Ascending aorta (tissue), 2 donors: ENCODE measurements at regions not wholly inside any gene's neighbourhood (a gene's known extent, or its start where the extent isn't known, plus 50 kb on each side); places are given as distances from the start of the nearest gene placed in this dataset.

Experiments
- DNase-seq, 2 donors: peaks; one replicate each; pipeline ENCODE4 v3.0.0-alpha.2; 2019; ENCODE audit warnings: low spot score in 2 of 2
- H3K27ac ChIP-seq, 2 donors: fragments of 200-600 bp; sonication (generic); one replicate each; pipeline ENCODE4 v1.5.1; 2016 to 2017; ENCODE audit warnings: mild to moderate bottlenecking in 1 of 2
- H3K27me3 ChIP-seq: fragments of 200-600 bp; sonication (generic); one replicate; pipeline ENCODE4 v1.5.1; 2017
- H3K36me3 ChIP-seq, 2 donors: fragments of 200-600 bp; sonication (generic); one replicate each; pipeline ENCODE4 v1.5.1; 2016
- H3K4me1 ChIP-seq, 2 donors: fragments of 200-600 bp; sonication (generic); one replicate each; pipeline ENCODE4 v1.5.1; 2016 to 2017; ENCODE audit warnings: mild to moderate bottlenecking in 1 of 2
- H3K4me3 ChIP-seq, 2 donors: fragments of 200-600 bp; sonication (generic); one replicate each; pipeline ENCODE4 v1.5.1; 2016 to 2017; ENCODE audit warnings: mild to moderate bottlenecking in 1 of 2
- H3K9me3 ChIP-seq, 2 donors: fragments of 200-600 bp; sonication (generic); one replicate each; pipeline ENCODE4 v1.5.1; 2016
- CTCF ChIP-seq, 3 experiments: fragments of 200-600 bp in 2 of 3; fragments of 450-650 bp in 1 of 3; sonication (generic) in 2 of 3; IDR thresholded peaks; one replicate each; pipeline ENCODE4 v1.5.1; 2016 to 2019; ENCODE audit warnings: antibody characterized with exemption in 3 of 3, mild to moderate bottlenecking in 1 of 3, moderate library complexity in 1 of 3
- intact Hi-C: fragments of 100-400 bp; cut with DNase I; formaldehyde crosslinking; loops from one replicate; pipeline ENCODE4 v1.15.1; 2023

DNA sequence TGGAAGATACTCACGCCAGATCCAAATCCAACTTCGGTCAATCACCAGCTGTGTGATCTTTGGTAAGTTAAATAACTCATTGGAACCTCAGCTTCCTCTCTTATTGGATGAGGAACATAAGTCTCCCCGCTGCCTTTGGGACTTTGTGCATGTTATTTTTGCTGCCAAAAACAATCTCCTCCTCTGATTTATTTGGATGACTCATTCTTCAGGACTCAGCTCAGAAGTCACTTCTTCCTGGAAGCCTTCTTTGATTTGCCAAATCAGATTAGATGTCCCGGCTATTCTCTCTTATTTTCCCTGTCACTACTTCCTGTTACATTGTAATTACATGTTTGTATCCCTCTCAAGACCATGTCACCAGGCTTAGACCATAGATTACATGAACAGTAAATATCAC lies 138.0 kb upstream of the BOD1L1 start:
- no peak for DNase-seq
- Histone ChIP-seq H3K9me3 (no peaks in the 10 kb centered on the region), H3K27me3 (no peaks in the 10 kb centered on the region), H3K36me3 (no peaks in the 10 kb centered on the region), H3K4me3 (no peak overlapping the region), H3K4me1 (no peaks in the 10 kb centered on the region), H3K27ac (no peak overlapping the region)
- intact Hi-C loops, result no loop called here
- no peak for TF ChIP-seq CTCF (IDR thresholded peaks at IDR 0.05)

GRCh38 chr4:13766761-13767540 lies 139.4 kb upstream of the BOD1L1 start:
- Histone ChIP-seq H3K27me3 (no peaks in the 10 kb centered on the region), H3K4me3 (no peak overlapping the region), H3K9me3 (no peaks in the 10 kb centered on the region), H3K27ac (no peak overlapping the region), H3K4me1 (no peaks in the 10 kb centered on the region), H3K36me3 (no peaks in the 10 kb centered on the region)
- no peak for DNase-seq
- TF ChIP-seq CTCF (IDR thresholded peaks at IDR 0.05), result no peak
- intact Hi-C loops, result no loop called here

DNA sequence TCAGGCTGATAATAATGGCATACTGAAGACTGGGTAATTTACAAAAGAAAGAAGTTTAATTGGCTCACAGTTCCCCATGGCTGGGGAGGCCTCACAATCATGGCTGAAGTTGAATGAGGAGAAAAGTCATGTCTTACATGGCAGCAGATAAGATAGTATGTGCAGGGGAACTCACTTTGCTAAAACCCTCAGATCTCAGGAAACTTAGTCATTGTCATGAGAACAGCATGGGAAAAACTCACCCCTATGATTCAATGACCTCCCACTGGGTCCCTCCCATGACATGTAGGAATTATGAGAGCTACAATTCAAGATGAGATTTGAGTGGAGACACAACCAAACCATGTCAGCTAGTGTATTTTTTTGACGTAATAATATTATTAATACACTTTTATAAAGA lies 149.8 kb upstream of the BOD1L1 start:
- Histone ChIP-seq H3K36me3 (no peaks in the 10 kb centered on the region), H3K4me3 (no peak overlapping the region), H3K27ac (no peak overlapping the region), H3K27me3 (no peaks in the 10 kb centered on the region), H3K4me1 (no peaks in the 10 kb centered on the region), H3K9me3 (peaks cover 0 to 5% of the 10 kb centered on the region in 2 donors)
- intact Hi-C loops, result no loop called here
- DNase-seq, result no peak
- no peak for TF ChIP-seq CTCF (IDR thresholded peaks at IDR 0.05)

DNA sequence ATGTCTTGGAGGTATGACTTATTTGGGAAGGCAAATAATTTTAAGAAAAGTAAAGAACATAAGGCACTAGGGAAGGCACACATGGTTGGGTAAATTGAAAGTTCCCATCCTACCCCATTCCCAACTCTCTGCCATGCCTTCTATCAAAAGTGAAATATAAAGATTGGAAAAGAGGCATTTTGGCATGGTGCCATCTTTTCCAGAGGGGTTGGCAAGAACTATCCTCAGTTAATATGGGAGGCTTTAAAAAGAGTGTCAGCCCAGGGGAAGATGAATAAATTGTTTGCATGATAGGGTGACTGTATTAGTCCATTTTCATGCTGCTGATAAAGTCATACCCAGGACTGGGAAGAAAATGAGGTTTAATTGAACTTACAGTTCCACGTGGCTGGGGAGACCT lies 150.8 kb upstream of the BOD1L1 start:
- H3K9me3 ChIP-seq, result peaks cover 0 to under 1% of the 10 kb centered on the region in 2 donors
- H3K36me3 ChIP-seq, result no peaks in the 10 kb centered on the region
- H3K4me1 ChIP-seq, result no peaks in the 10 kb centered on the region
- TF ChIP-seq CTCF (IDR thresholded peaks at IDR 0.05), result no peak
- H3K27me3 ChIP-seq, result no peaks in the 10 kb centered on the region
- intact Hi-C loops, result no loop called here
- no peak overlapping the region for H3K27ac ChIP-seq
- no peak for DNase-seq
- H3K4me3 ChIP-seq, result no peak overlapping the region

- Histone ChIP-seq H3K27me3 (no peaks in the 10 kb centered on the region), H3K36me3 (no peaks in the 10 kb centered on the region), H3K4me1 (no peaks in the 10 kb centered on the region), H3K27ac (no peak overlapping the region), H3K9me3 (no peaks in the 10 kb centered on the region), H3K4me3 (no peak overlapping the region)
- no peak for DNase-seq
- TF ChIP-seq CTCF (IDR thresholded peaks at IDR 0.05), result no peak
- intact Hi-C loops, result no loop called here
Observed at GRCh38 chr4:13782231-13782630, 154.7 kb upstream of the BOD1L1 start.
